ENCODE measurements at regions not wholly inside any gene's neighbourhood (a gene's known extent, or its start where the extent isn't known, plus 50 kb on each side); places are given as distances from the start of the nearest gene placed in this dataset.

DNA sequence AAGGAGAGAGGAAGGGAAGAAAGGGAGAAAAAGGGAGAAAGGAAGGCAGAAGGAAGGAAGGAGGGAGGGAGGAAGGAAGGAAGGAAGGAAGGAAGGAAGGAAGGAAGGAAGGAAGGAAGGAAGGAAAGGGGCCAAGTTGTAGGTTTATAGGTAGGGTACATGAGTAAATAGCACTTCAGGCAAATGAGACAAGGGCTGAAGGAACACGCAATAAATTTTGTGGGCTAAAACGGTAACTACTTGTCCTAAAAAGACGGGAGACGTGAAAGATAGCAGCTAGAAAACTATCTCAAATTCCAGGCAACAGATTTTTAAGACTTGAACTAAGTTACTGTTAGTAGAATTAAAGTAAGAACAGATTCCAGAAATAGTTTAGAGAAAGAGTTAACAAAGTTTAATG is 129.3 kb upstream of the XIRP2 start:
- H4K20me1 ChIP-seq (ENCODE audit: control insufficient read depth, insufficient read depth): no peaks in the 10 kb centered on the region
- no peak overlapping the region for H3K27ac ChIP-seq (ENCODE audit: control insufficient read depth, insufficient read depth)
- ChIA-PET POLR2A (no interaction called here), SMC1A (ENCODE audit: uncharacterized antibody, unreplicated experiment) (interaction anchor here (1.9 kb wide), 1 partner anchor 8 kb away, joined by 5 read pairs; no protein-coding TSS in a partner anchor), CTCF (interaction anchor here (0.9 kb wide), 1 partner anchor 21 kb away, joined by 3 read pairs; no protein-coding TSS in a partner anchor), RAD21 (ENCODE audit: unreplicated experiment) (interaction anchor here (1.6 kb wide), 1 partner anchor 30 kb away, joined by 3 read pairs; no protein-coding TSS in a partner anchor)
- no peak overlapping the region for H3K4me3 ChIP-seq
- FAIRE-seq (no peak), DNase-seq (ENCODE audit: low read depth, low spot score) (no peak), ATAC-seq (no peak)
- no peak overlapping the region for H3K9ac ChIP-seq (ENCODE audit: control insufficient read depth, insufficient read depth, low read length)
- intact Hi-C loops (cut with micrococcal nuclease; ENCODE audit: unreplicated experiment): no loop called here
- BruUV-seq (replicated peaks): no TSS peak
- WGBS (ENCODE audit: insufficient coverage, insufficient replicate concordance, low lambda C conversion rate, missing lambda C conversion rate): 18% methylated on average over 4 of the region's 4 CpGs
- TF ChIP-seq BMI1 (IDR thresholded peaks at IDR 0.05; ENCODE audit: borderline replicate concordance): no peak
- TF ChIP-seq, protein P1, sequence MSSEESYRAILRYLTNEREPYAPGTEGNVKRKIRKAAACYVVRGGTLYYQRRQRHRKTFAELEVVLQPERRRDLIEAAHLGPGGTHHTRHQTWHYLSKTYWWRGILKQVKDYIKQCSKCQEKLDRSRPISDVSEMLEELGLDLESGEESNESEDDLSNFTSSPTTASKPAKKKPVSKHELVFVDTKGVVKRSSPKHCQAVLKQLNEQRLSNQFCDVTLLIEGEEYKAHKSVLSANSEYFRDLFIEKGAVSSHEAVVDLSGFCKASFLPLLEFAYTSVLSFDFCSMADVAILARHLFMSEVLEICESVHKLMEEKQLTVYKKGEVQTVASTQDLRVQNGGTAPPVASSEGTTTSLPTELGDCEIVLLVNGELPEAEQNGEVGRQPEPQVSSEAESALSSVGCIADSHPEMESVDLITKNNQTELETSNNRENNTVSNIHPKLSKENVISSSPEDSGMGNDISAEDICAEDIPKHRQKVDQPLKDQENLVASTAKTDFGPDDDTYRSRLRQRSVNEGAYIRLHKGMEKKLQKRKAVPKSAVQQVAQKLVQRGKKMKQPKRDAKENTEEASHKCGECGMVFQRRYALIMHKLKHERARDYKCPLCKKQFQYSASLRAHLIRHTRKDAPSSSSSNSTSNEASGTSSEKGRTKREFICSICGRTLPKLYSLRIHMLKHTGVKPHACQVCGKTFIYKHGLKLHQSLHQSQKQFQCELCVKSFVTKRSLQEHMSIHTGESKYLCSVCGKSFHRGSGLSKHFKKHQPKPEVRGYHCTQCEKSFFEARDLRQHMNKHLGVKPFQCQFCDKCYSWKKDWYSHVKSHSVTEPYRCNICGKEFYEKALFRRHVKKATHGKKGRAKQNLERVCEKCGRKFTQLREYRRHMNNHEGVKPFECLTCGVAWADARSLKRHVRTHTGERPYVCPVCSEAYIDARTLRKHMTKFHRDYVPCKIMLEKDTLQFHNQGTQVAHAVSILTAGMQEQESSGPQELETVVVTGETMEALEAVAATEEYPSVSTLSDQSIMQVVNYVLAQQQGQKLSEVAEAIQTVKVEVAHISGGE (CRISPR knock-in tag; IDR thresholded peaks at IDR 0.05): no peak
- no peak for TF ChIP-seq SUPT20H (IDR thresholded peaks at IDR 0.05; ENCODE audit: borderline replicate concordance, control insufficient read depth, low read depth, low read length)
- TF ChIP-seq MEF2B (IDR thresholded peaks at IDR 0.05; ENCODE audit: partially characterized antibody, poor library complexity, severe bottlenecking): no peak
- no peak for TF ChIP-seq SPI1 (IDR thresholded peaks at IDR 0.05; ENCODE audit: borderline replicate concordance, insufficient read depth, low read depth, low read length)
- H2AFZ ChIP-seq (ENCODE audit: control insufficient read depth, low read depth, low read length): no peak overlapping the region
- no peaks in the 10 kb centered on the region for H3K4me1 ChIP-seq (ENCODE audit: control insufficient read depth, insufficient read depth, low read length)
- H3K4me2 ChIP-seq (ENCODE audit: control insufficient read depth, insufficient read depth): no peak overlapping the region
- H3K27me3 ChIP-seq (replicated peaks in 1 of 2; ENCODE audit: control insufficient read depth in 2 of 2, insufficient read depth in 2 of 2, low read length in 1 of 2): no peaks in the 10 kb centered on the region
- no peaks in the 10 kb centered on the region for H3K79me2 ChIP-seq (ENCODE audit: control insufficient read depth, insufficient read depth, low read length)
- in situ Hi-C loops (cut with MboI): no loop called here
- H3K36me3 ChIP-seq (ENCODE audit: control insufficient read depth in 2 of 2, insufficient read depth in 2 of 2, low read length in 1 of 2): no peaks in the 10 kb centered on the region
- H3K9me3 ChIP-seq (replicated peaks; ENCODE audit: control insufficient read depth, insufficient read depth, low read length): no peaks in the 10 kb centered on the region
